UCSD-AML1 (cell line): ENCODE measurements at regions not wholly inside any gene's neighbourhood (a gene's known extent, or its start where the extent isn't known, plus 50 kb on each side); places are given as distances from the start of the nearest gene placed in this dataset.

ENCODE experiments used
- DNase-seq: peaks from one replicate; lab custom pipeline; 2025; ENCODE audit not compliant: unreplicated experiment; lab: John Stamatoyannopoulos, UW

- no peak for DNase-seq
Measured at GRCh38 chr20:7608250-7608649, 332.0 kb downstream of the HAO1 start.

- DNase-seq, result no peak
Measured at GRCh38 chr20:7609251-7609650, 331.0 kb downstream of the HAO1 start.

GRCh38 chr20:7610681-7611080 is 329.6 kb downstream of the HAO1 start:
- DNase-seq, result no peak

- DNase-seq, result no peak
Measured at GRCh38 chr20:7617797-7618196, 322.5 kb downstream of the HAO1 start.

GRCh38 chr20:7622399-7622961 is 317.8 kb downstream of the HAO1 start:
- no peak for DNase-seq

GRCh38 chr20:7624886-7625285 is 315.4 kb downstream of the HAO1 start:
- no peak for DNase-seq

GRCh38 chr20:7627734-7628663 is 312.3 kb downstream of the HAO1 start:
- DNase-seq, result no peak

- no peak for DNase-seq
Measured at GRCh38 chr20:7629880-7630279, 310.4 kb downstream of the HAO1 start.

- no peak for DNase-seq
Measured at GRCh38 chr20:7637184-7637583, 303.1 kb downstream of the HAO1 start.

GRCh38 chr20:7650086-7650879 is 290.0 kb downstream of the HAO1 start:
- DNase-seq, result no peak

GRCh38 chr20:7654231-7654630 is 286.0 kb downstream of the HAO1 start:
- DNase-seq, result no peak

- no peak for DNase-seq
Measured at GRCh38 chr20:7656687-7657467, 283.4 kb downstream of the HAO1 start.

- DNase-seq, result no peak
Measured at GRCh38 chr20:7657569-7657968, 282.7 kb downstream of the HAO1 start.

GRCh38 chr20:7660165-7660564 is 280.1 kb downstream of the HAO1 start:
- DNase-seq, result no peak

GRCh38 chr20:7665376-7665775 is 274.9 kb downstream of the HAO1 start:
- DNase-seq, result no peak

- DNase-seq, result no peak
Measured at GRCh38 chr20:7667194-7667593, 273.1 kb downstream of the HAO1 start.

- DNase-seq, result no peak
Measured at GRCh38 chr20:7672571-7672970, 267.7 kb downstream of the HAO1 start.

GRCh38 chr20:7673841-7674240 is 266.4 kb downstream of the HAO1 start:
- no peak for DNase-seq

- no peak for DNase-seq
Measured at GRCh38 chr20:7682916-7683315, 257.3 kb downstream of the HAO1 start.

- no peak for DNase-seq
Measured at GRCh38 chr20:7687065-7687464, 253.2 kb downstream of the HAO1 start.

- DNase-seq, result no peak
Measured at GRCh38 chr20:7689151-7689550, 251.1 kb downstream of the HAO1 start.
